H1 (cell line): ENCODE measurements at regions not wholly inside any gene's neighbourhood (a gene's known extent, or its start where the extent isn't known, plus 50 kb on each side); places are given as distances from the start of the nearest gene placed in this dataset.

Source experiments
- BRCA1 ChIP-seq: IDR thresholded peaks from 2 replicates; pipeline ENCODE4 v1.6.1; 2012; ENCODE audit warnings: low read depth, low read length, improper control_type of control experiment
- EP300 ChIP-seq, 2 experiments: IDR thresholded peaks; 1 replicate in 1 of 2; 2 replicates in 1 of 2; pipeline ENCODE4 v1.6.1; 2011 to 2012; ENCODE audit warnings: low read depth in 2 of 2, low read length in 2 of 2, mild to moderate bottlenecking in 2 of 2, borderline replicate concordance in 1 of 2, inconsistent platforms in 1 of 2, moderate library complexity in 1 of 2
- EZH2 ChIP-seq: fragments of 200-600 bp; sonication (generic); IDR thresholded peaks from 2 replicates; pipeline ENCODE4 v1.7.1; 2012; ENCODE audit warnings: low read depth, mild to moderate bottlenecking, moderate library complexity, low read length, inconsistent platforms; ENCODE audit not compliant: severe bottlenecking
- JUN ChIP-seq: IDR thresholded peaks from 2 replicates; pipeline ENCODE4 v1.6.1; 2011; ENCODE audit warnings: low read depth, mild to moderate bottlenecking, improper control_type of control experiment, low read length
- JUND ChIP-seq: IDR thresholded peaks from 2 replicates; pipeline ENCODE4 v1.6.1; 2011; ENCODE audit warnings: mild to moderate bottlenecking, improper control_type of control experiment, low read length
- POLR2A ChIP-seq, 2 experiments: IDR thresholded peaks; 1 replicate in 1 of 2; 2 replicates in 1 of 2; pipeline ENCODE4 v1.6.1; 2011; ENCODE audit warnings: low read depth in 2 of 2, low read length in 2 of 2, mild to moderate bottlenecking in 2 of 2; ENCODE audit errors: control extremely low read depth in 1 of 2
- RAD21 ChIP-seq, 2 experiments: IDR thresholded peaks in 1 of 2; conservative IDR thresholded peaks in 1 of 2; 2 replicates each; pipeline ENCODE4 v1.6.1; 2011; ENCODE audit warnings: low read depth in 2 of 2, low read length in 2 of 2, improper control_type of control experiment in 1 of 2, inconsistent platforms in 1 of 2, mild to moderate bottlenecking in 1 of 2, moderate library complexity in 1 of 2
- SP1 ChIP-seq: IDR thresholded peaks from 2 replicates; pipeline ENCODE4 v1.6.1; 2011; ENCODE audit warnings: low read depth, low read length

- TF ChIP-seq RAD21 (IDR thresholded peaks at IDR 0.05 in 1 of 2, conservative IDR thresholded peaks at IDR 0.05 in 1 of 2; ENCODE audit: low read depth in 2 of 2, low read length in 2 of 2) (no peak), JUND (no peak), POLR2A (IDR thresholded peaks at IDR 0.05; ENCODE audit: control extremely low read depth in 1 of 2, low read depth in 2 of 2, low read length in 2 of 2) (no peak), SP1 (no peak), EP300 (IDR thresholded peaks at IDR 0.05; ENCODE audit: borderline replicate concordance in 1 of 2, low read depth in 2 of 2, low read length in 2 of 2) (no peak), JUN (no peak), BRCA1 (no peak), EZH2 (no peak)
Observed at GRCh38 chr20:50286609-50287008, 96.0 kb downstream of the CEBPB start.
